ENCODE measurements at regions not wholly inside any gene's neighbourhood (a gene's known extent, or its start where the extent isn't known, plus 50 kb on each side); places are given as distances from the start of the nearest gene placed in this dataset.

GRCh38 chr9:38158628-38159027 is 89.6 kb upstream of the SHB start:
- no peak for DNase-seq (ENCODE audit: low read depth)

GRCh38 chr9:38157711-38158110 is 88.7 kb upstream of the SHB start:
- no peak for DNase-seq (ENCODE audit: low read depth)

- DNase-seq (ENCODE audit: low read depth), result no peak
Measured at GRCh38 chr9:38154501-38155421, 85.7 kb upstream of the SHB start.

- no peak for DNase-seq (ENCODE audit: low read depth)
Measured at GRCh38 chr9:38153910-38154291, 84.9 kb upstream of the SHB start.

- no peak for DNase-seq (ENCODE audit: low read depth)
Measured at GRCh38 chr9:38153152-38153909, 84.3 kb upstream of the SHB start.

- no peak for DNase-seq (ENCODE audit: low read depth)
Measured at GRCh38 chr9:38149647-38150046, 80.6 kb upstream of the SHB start.

GRCh38 chr9:38146844-38147243 is 77.8 kb upstream of the SHB start:
- no peak for DNase-seq (ENCODE audit: low read depth)

- no peak for DNase-seq (ENCODE audit: low read depth)
Measured at GRCh38 chr9:38145526-38146053, 76.6 kb upstream of the SHB start.

GRCh38 chr9:38144421-38144820 is 75.4 kb upstream of the SHB start:
- no peak for DNase-seq (ENCODE audit: low read depth)

GRCh38 chr9:38141746-38142591 is 72.9 kb upstream of the SHB start:
- no peak for DNase-seq (ENCODE audit: low read depth)

- no peak for DNase-seq (ENCODE audit: low read depth)
Measured at GRCh38 chr9:38138276-38138675, 69.2 kb upstream of the SHB start.

- no peak for DNase-seq (ENCODE audit: low read depth)
Measured at GRCh38 chr9:38137342-38137741, 68.3 kb upstream of the SHB start.

- no peak for DNase-seq (ENCODE audit: low read depth)
Measured at GRCh38 chr9:38136386-38136785, 67.4 kb upstream of the SHB start.

- no peak for DNase-seq (ENCODE audit: low read depth)
Measured at GRCh38 chr9:38134611-38135237, 65.7 kb upstream of the SHB start.

- no peak for DNase-seq (ENCODE audit: low read depth)
Measured at GRCh38 chr9:38133595-38133994, 64.6 kb upstream of the SHB start.

GRCh38 chr9:38132956-38133355 is 63.9 kb upstream of the SHB start:
- no peak for DNase-seq (ENCODE audit: low read depth)

GRCh38 chr9:38131729-38132128 is 62.7 kb upstream of the SHB start:
- no peak for DNase-seq (ENCODE audit: low read depth)

- DNase-seq (ENCODE audit: low read depth), result no peak
Measured at GRCh38 chr9:38130724-38131123, 61.7 kb upstream of the SHB start.

- DNase-seq (ENCODE audit: low read depth), result no peak
Measured at GRCh38 chr9:38129366-38129765, 60.3 kb upstream of the SHB start.

GRCh38 chr9:38128752-38129270 is 59.8 kb upstream of the SHB start:
- no peak for DNase-seq (ENCODE audit: low read depth)

- DNase-seq (ENCODE audit: low read depth), result no peak
Measured at GRCh38 chr9:38127271-38127839, 58.3 kb upstream of the SHB start.

Measured in CMK (cell line).